ENCODE measurements at regions not wholly inside any gene's neighbourhood (a gene's known extent, or its start where the extent isn't known, plus 50 kb on each side); places are given as distances from the start of the nearest gene placed in this dataset.

GRCh38 chr6:134752445-134752844 is 197.5 kb downstream of the ALDH8A1 start:
- TF ChIP-seq CTCF (IDR thresholded peaks at IDR 0.05; ENCODE audit: control extremely low read depth in 1 of 3, insufficient read depth in 1 of 3, low read depth in 1 of 3, low read length in 3 of 3), result no peak
- TF ChIP-seq RAD21 (IDR thresholded peaks at IDR 0.05 in 1 of 2, conservative IDR thresholded peaks at IDR 0.05 in 1 of 2; ENCODE audit: low read depth in 2 of 2, low read length in 2 of 2), result no peak
- TF ChIP-seq ATF2 (IDR thresholded peaks at IDR 0.05; ENCODE audit: low read length), result no peak
- no peak for TF ChIP-seq SUZ12 (IDR thresholded peaks at IDR 0.05; ENCODE audit: low read length)
- TF ChIP-seq SRF (IDR thresholded peaks at IDR 0.05; ENCODE audit: low read depth, low read length), result no peak
- TF ChIP-seq HDAC6 (IDR thresholded peaks at IDR 0.05; ENCODE audit: low read depth, low read length), result no peak
- TF ChIP-seq USF2 (IDR thresholded peaks at IDR 0.05; ENCODE audit: low read length), result no peak
- no peak for TF ChIP-seq POLR2A (IDR thresholded peaks at IDR 0.05; ENCODE audit: control extremely low read depth in 1 of 2, low read depth in 2 of 2, low read length in 2 of 2)
- TF ChIP-seq EP300 (IDR thresholded peaks at IDR 0.05; ENCODE audit: borderline replicate concordance in 1 of 2, low read depth in 2 of 2, low read length in 2 of 2), result no peak
- TF ChIP-seq EZH2 (IDR thresholded peaks at IDR 0.05; ENCODE audit: low read depth, low read length, severe bottlenecking), result no peak
- no peak for TF ChIP-seq GABPA (IDR thresholded peaks at IDR 0.05; ENCODE audit: borderline replicate concordance, insufficient read depth, low read length)
- TF ChIP-seq MAX (IDR thresholded peaks at IDR 0.05), result no peak
